GM19193 (cell line): ENCODE measurements at regions not wholly inside any gene's neighbourhood (a gene's known extent, or its start where the extent isn't known, plus 50 kb on each side); places are given as distances from the start of the nearest gene placed in this dataset.

Source experiments
- POLR2A ChIP-seq: IDR thresholded peaks from 4 replicates; pipeline ENCODE4 v1.6.1; 2011; ENCODE audit not compliant: insufficient read depth, insufficient read length; ENCODE audit errors: extremely low read depth

DNA sequence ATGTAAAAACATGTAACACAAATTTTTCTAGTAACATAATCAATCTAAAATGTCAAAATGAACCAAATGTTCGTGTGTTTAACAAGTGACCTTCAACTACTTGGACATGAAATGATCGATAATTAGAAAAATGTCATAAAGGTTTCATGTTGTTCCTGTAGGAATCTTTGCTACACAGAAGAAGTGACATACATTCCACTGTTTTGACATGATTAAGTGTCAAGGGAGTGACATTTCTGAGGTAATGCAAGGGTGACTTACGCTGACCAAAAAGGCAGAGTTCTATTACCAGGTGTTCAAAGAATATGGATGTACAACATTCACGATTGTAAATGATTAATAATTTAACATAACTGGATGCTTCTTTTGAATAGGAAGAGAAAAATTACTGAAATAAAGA lies 131.1 kb upstream of the ROBO1 start:
- TF ChIP-seq POLR2A = no peak

DNA sequence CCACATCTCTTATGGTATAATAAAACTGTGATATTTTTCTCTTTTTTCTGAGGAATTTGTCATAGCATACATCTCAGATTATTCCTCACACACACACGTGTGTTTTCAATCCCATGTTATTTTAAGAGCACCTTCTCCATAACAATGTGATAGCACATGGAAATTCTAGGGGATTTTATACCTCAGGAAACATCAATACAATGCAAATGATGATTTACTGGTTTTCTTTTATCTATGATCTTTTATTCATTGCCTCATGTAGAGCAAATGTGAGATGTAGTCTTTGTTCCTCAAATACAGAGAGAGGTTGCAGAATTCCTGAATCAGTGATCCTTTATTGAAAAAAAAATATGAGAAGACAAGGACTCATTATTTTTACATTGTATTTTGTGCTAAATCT lies 128.3 kb upstream of the ROBO1 start:
- TF ChIP-seq POLR2A = no peak

DNA sequence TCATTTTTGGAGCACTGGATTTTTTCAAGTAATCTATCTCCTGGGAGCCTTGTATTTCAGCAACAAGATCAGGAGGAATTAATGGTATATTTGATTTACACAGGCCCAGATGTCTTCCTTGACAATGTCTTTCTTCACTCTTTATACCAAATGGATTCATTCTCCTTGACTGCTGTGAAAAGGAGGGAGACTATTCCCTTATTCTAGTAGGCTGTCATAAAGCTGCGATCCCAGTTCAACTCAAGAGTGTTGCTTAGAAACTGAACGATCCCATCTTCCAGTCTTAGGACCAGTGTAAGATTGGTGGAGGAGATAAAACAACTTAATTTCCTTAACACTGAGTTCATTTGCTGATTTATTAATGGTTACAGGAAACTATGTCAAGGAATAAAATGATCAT lies 119.4 kb upstream of the ROBO1 start:
- no peak for TF ChIP-seq POLR2A

DNA sequence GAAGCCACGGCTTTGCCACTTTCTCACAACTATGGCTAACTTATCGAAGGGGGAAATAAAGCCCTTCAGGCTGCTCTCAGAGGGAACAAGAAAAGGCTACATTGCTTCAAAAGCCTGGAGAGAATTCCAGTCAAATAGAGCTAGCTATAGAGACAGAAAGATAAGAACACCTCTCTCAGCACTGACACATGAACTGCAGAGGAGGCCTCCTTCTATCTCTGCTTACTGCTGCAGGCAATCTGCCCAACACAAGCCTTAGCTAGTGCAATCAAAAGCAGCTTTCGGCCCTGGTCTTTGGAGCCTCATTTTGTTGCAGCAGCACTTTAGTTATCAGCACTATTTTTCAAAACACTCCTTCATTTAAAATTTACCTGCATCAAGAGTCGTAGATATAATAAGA lies 118.4 kb upstream of the ROBO1 start:
- TF ChIP-seq POLR2A = no peak

DNA sequence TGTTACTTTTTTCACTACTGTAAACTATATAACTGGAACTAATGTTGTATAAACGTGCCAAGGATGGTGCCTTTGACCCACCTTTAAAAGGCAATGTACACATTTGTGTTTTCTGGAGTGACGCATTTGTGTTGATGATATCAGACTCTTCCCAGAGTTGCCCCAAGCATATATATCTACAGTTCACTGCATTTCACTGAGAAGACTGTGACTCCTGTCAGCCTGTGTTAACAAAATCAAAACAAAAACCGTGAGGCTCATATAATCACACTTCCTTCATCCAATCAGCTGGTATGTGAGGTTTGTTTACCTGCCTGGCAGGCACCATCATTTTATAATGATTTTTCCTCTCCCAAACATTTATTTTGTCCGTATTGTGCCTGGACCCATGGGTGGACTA lies 117.6 kb upstream of the ROBO1 start:
- no peak for TF ChIP-seq POLR2A

DNA sequence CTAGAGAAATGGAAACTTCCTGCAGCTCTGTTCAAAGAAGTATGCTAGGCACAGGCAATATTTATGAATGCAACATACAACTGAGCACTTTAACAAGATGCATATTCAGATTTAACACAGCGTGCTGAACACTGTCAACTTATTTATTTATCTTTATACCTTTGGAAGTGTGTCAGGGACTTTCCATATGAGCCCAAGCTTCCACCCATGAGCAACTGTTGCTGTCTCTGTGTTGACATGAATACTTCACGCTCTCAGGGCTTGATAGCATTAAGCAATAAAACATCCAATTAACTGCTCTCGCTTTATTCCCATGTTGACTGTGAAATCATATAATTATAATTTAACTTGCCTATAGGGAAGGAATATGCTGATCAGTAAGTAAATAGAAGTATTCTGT lies 116.6 kb upstream of the ROBO1 start:
- no peak for TF ChIP-seq POLR2A

DNA sequence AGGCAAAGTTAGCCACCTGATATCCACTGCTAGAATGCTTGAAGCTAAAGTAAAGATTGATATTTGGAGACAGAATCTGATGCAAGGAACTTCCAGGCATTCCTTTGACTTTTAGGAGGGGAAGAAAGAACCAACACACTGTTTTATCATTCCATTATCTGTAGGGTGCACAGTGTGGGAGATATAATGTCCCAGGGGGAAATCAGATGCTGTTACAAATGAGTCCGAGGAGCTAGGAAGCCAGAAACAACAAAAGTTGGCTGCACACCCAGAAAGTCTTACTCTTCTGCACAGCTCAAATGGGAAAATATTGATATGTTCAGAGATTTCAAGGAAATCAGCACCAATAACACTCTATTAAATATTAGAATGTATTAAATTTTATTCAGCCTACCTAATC lies 113.6 kb upstream of the ROBO1 start:
- no peak for TF ChIP-seq POLR2A

DNA sequence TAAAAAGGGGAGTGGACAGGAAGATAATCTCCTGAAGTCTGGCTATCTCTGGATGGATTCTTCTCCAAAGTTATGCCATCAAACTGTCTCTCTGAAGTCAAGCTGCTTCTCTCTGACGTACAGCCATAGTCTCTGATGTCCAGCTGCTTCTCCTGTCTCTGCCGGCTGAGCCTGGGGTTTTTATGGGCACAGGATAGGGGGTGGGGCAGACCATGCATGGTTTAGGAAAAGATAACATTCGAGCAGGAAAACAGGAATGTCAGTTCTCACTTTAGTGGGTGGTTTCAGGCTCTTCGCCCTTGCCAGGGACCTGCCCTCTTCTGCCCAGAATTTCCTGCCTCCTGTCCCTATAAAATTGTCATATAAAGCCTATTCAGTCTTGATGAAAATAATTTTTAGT lies 110.9 kb upstream of the ROBO1 start:
- no peak for TF ChIP-seq POLR2A

DNA sequence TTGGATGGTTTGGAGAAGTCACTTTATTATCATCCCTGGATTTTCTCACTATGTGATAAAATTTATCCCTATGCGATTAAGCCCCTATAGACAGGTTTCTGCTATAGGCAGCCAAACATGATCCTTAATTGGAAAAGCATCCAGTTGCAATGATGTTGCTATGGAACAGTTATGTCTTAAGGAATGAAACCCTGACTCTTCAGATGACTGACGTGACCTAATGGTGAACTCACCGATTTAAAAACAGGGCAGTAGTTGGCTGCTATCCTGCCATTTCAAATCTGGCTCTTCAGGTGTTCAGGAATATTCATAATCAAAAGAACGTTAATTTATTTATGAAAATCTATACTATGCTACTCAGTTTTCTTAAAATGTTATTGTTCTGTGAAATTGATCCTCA lies 106.8 kb upstream of the ROBO1 start:
- no peak for TF ChIP-seq POLR2A

DNA sequence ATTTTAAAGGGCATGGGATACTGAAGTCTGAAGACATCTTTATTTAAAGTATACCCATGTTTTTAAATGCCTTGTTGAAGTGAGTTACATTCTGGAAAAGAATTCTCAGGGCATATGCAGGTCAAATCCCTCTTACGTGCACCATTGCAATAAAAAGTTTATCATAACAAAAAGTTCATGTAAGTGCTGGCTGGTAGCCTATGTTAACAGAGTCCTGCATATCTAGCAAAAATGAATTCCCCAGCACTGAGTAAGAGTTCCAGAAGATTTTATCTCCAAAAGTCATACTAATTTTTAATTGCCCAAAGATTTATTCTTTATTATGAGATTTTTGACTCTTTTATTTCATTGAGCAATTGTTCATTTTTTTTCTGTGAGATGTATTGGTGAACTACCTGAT lies 104.7 kb upstream of the ROBO1 start:
- no peak for TF ChIP-seq POLR2A

DNA sequence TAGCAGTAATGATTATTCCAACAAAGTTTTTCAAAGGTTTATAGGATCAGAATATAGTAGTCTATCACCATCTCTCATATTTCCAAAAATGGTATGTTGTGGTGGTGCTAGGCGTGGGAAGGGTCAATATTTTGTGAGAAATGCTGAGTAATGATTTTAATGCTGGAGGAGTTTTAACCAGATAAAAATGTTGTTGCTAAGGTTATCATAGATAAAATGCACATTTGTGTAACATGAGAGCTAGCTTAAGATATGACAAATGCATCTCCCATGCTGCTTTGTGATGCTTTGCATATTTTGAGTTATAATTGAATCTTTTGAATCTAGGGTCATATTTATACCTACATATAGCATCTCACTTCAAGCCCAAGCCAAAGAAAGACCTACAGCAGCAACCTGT lies 103.9 kb upstream of the ROBO1 start:
- TF ChIP-seq POLR2A = no peak

DNA sequence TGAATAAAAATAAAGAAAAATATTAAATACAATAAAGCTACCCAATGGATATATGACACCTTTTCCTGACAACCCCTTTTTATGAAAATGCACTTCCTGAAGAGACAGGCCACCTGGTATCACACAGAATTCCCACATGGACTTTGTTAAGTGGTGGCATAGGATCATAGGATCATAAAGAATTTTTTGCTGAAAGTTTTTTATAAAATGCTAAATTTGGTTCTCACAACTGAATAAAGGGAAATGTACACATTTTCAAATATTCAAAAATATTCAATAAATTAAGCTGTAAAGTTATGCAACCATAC lies 102.5 kb upstream of the ROBO1 start:
- no peak for TF ChIP-seq POLR2A

DNA sequence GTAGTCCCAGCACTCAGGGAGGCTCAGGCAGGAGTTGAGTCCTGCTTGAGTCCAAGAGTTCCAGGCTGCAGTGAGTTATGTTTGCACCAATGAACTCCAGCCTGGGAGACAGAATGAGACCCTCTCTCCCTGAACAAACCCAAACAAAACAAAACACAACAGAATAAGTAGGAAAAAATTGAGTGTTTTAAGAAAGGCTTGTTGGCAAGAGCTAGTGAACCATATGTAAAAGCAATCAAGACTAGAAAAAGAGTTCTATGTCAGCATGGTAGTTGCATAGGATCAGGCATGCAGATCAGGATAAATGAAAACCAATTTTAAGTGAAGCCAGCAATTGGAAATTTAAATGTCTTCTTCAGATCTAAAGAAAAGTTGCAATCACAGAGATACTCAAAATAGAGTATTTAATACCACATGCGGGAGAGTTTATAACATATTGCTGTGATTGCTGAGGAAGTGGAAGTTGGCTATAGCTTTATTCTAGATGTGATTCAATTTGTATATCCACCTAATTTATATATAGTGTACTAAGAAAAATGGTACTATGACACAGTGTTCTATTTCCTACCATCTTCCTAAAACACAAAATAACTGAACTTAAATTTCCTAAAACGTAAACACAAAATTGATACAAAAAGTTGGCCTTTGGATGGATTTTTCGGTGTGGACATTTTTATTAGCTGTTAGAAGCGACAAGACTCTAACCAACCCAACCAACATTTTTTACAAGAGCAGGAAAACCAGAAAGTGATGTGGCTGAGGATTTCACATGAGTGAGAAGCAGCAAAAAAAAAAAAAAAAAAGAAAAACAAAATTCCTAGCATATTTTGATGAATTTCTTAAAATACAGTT lies 101.9 kb upstream of the ROBO1 start:
- TF ChIP-seq POLR2A = no peak

DNA sequence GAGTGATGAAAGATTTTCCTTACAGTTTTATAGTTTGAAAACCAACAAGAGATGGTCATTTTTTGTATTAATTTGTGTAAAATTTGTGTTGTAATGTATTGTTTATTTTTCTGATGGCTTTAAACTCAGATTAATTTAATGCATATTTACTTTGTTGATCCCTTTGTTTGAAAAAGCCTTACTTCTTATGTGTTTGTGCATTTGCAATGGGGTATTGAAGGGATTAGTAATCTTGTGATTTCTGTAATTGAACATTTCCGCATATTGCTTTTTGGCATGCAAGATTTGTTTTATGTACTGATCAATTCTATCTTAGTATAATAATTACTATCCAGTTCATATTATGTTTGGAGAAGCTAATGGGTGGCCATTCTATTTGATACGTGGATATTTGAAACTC lies 98.4 kb upstream of the ROBO1 start:
- no peak for TF ChIP-seq POLR2A

DNA sequence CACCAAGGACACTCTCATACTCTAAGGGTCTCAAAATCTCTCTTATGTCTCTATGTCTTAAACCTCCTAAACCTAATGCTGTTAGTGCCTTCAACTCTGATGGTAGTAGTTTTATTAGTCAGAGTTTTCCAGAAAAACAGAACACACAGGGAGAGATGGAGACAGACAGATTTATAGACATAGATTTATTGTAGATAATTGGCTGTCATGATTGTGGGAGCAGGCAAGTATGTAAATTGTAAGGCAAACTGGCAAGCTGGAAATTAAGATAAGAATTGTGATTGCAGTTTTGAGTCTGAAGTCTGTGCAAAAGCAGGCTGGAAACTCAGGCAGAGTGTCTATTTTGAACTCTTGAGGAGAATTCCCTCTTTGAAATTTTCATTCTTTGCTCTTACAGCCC lies 96.3 kb upstream of the ROBO1 start:
- TF ChIP-seq POLR2A = no peak

DNA sequence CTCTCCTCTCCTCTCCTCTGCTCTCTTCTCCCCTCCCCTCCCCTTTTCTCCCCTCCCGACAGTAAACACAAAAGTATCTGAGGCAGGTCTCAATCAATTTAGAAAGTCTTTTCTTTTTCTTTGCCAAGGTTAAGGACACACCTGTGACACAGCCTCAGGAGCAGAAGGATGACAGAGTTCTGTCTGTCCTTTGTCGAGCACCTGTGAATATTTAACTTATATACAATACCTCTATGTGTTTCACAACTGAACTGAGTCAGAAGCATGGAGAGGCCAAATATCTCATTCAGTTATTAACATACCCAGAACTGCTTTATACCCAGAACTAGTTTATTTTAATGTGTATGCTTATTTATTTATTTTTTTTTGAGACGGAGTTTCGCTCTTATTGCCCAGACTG lies 81.1 kb upstream of the ROBO1 start:
- TF ChIP-seq POLR2A = no peak

DNA sequence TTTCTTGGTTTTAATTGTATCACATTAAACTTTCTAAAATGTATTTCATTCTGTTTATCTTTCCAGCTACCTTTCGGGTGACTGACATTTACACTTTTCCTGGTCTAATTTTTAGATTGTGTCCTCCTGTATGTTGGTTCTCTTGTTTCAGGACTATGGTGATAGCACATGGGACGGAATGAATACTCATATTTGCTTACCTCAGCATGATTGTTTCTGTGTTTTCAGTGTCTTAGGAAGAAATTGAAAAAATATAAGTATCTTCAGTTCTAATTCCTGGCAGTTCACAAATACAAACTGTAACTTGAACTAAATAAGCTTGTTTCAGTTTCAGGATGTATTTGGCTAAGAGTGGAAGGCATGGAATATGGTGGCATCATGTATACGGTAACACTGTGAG lies 80.1 kb upstream of the ROBO1 start:
- TF ChIP-seq POLR2A = no peak

DNA sequence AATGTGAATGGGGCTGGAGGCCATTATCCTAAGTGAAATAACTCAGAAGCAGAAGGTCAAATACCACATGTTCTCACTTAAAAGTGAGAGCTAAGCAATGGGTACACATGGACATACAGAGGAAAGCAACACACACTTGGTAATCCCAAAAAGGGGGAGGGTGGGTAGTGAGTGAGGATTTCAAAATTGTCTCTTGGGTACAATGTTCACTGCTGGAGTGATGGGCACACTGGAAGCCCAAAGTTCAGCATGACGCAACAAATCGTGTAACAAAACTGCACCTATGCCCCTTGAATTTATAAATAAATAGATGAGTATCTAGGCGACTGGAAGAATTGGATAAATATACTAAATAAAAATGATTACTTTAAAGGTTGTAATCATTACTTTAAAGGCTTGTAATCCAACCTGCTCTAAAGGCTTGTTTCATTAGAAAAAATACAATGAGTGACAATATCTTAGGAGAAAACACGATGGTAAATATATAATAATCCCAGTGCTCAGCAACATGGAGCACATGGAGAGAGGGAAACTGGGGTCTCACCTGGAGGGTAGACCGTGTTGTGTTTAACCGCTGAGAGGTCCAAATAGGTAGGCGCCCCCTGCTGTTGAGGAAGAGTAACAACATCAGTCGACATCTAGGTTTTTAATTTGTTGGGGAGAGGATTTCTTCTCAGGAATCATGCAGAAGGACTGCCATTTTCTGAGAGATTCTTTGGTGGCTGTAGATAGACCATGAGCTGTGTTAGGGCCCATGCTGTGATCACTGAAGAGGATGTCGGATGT lies 78.5 kb upstream of the ROBO1 start:
- no peak for TF ChIP-seq POLR2A

DNA sequence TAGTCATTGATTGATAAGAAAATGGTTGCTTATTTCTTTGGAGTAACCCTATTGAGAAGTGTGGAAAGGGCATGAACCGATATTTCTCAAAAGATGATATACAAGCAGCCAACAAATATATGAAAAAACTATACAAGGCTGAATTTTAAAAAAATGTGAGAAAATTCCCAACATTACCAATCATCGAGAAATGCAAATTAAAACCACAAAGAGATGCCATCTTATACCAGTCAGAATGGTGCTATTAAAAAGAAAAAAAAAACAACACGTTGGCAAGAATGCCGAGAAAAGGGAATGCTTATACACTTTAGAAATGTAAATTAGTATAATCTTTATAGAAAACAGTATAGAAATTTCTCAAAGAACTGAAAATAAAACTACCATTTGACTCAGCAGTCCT lies 77.7 kb upstream of the ROBO1 start:
- no peak for TF ChIP-seq POLR2A
